GM12878 (cell line): ENCODE measurements at regions not wholly inside any gene's neighbourhood (a gene's known extent, or its start where the extent isn't known, plus 50 kb on each side); places are given as distances from the start of the nearest gene placed in this dataset.

ENCODE experiments used
- ATAC-seq: fragments of 200-7000 bp; cut with Tn5 transposase; 3 replicates; pipeline ENCODE4 v1.9.1; 2020; ENCODE audit warnings: mild to moderate bottlenecking, moderate library complexity
- BruUV-seq: library from RNA; stranded (reverse); fragments of 400-500 nt; replicated peaks from 2 replicates; lab custom pipeline; 2021; lab: Mats Ljungman, UMichigan
- CTCF ChIA-PET: fragments of 300-600 bp; sonication (Branson Sonifier 250); formaldehyde crosslinking; extraction: SDS; loops from one replicate; lab custom pipeline; 2021; ENCODE audit warnings: inconsistent platforms; lab: Yijun Ruan, JAX
- POLR2A ChIA-PET: fragments of 350-600 bp; formaldehyde crosslinking; extraction: SDS; loops from one replicate; lab custom pipeline; 2021; ENCODE audit warnings: inconsistent platforms; lab: Charles Lee
- RAD21 ChIA-PET: fragments of 300-600 bp; sonication (Branson Sonifier 250); formaldehyde crosslinking; loops from one replicate; lab custom pipeline; 2023; ENCODE audit warnings: antibody characterized with exemption; ENCODE audit not compliant: unreplicated experiment; lab: Charles Lee
- SMC1A ChIA-PET: fragments of 300-600 bp; sonication (Branson Sonifier 250); formaldehyde crosslinking; loops from one replicate; lab custom pipeline; 2023; ENCODE audit not compliant: unreplicated experiment, uncharacterized antibody; lab: Charles Lee
- DNase-seq: peaks from one replicate; pipeline ENCODE4 v3.0.0-alpha.2; 2011; ENCODE audit warnings: low read depth, low spot score
- FAIRE-seq: peaks from 3 replicates; lab custom pipeline; 2011; peaks lifted over from hg19 to GRCh38; lab: Jason Lieb, UNC
- H2AFZ ChIP-seq: 2 replicates; pipeline ENCODE4 v1.6.0; 2011; ENCODE audit warnings: low read depth, low read length, control low read depth; ENCODE audit not compliant: control insufficient read depth
- H3K27ac ChIP-seq: 2 replicates; pipeline ENCODE4 v1.5.1; 2011; ENCODE audit warnings: control low read depth; ENCODE audit not compliant: control insufficient read depth, insufficient read depth
- H3K27me3 ChIP-seq, 2 experiments: replicated peaks in 1 of 2; 2 replicates each; pipeline versions ENCODE4 v1.6.0 to v1.6.1; 2011; ENCODE audit warnings: low read length in 1 of 2; ENCODE audit not compliant: control insufficient read depth in 2 of 2, insufficient read depth in 2 of 2
- H3K36me3 ChIP-seq, 2 experiments: 2 replicates each; pipeline ENCODE4 v1.5.1; 2011; ENCODE audit warnings: low read length in 1 of 2; ENCODE audit not compliant: control insufficient read depth in 2 of 2, insufficient read depth in 2 of 2
- H3K4me1 ChIP-seq: 2 replicates; pipeline ENCODE4 v1.6.1; 2011; ENCODE audit warnings: mild to moderate bottlenecking, low read length, moderate library complexity, mixed read lengths; ENCODE audit not compliant: control insufficient read depth, insufficient read depth
- H3K4me2 ChIP-seq: 2 replicates; pipeline ENCODE4 v1.6.0; 2011; ENCODE audit warnings: control low read depth; ENCODE audit not compliant: control insufficient read depth, insufficient read depth
- H3K4me3 ChIP-seq: fragments of 200-600 bp; sonication (generic); 2 replicates; pipeline ENCODE4 v1.5.1; 2016
- H3K79me2 ChIP-seq: 2 replicates; pipeline ENCODE4 v1.6.0; 2011; ENCODE audit warnings: low read length; ENCODE audit not compliant: control insufficient read depth, insufficient read depth
- H3K9ac ChIP-seq: 2 replicates; pipeline ENCODE4 v1.8.0; 2011; ENCODE audit warnings: low read length, control low read depth, mixed read lengths; ENCODE audit not compliant: control insufficient read depth, insufficient read depth
- H3K9me3 ChIP-seq: replicated peaks from 3 replicates; pipeline ENCODE4 v1.5.1; 2011; ENCODE audit warnings: mild to moderate bottlenecking, low read length; ENCODE audit not compliant: control insufficient read depth, insufficient read depth
- H4K20me1 ChIP-seq: 2 replicates; pipeline ENCODE4 v1.6.0; 2011; ENCODE audit not compliant: control insufficient read depth, insufficient read depth
- ETV6 ChIP-seq, 2 experiments: fragments of 450-650 bp in 1 of 2; IDR thresholded peaks in 1 of 2; conservative IDR thresholded peaks in 1 of 2; 2 replicates each; pipeline ENCODE4 v1.6.1; 2014; ENCODE audit warnings: antibody characterized with exemption in 1 of 2, borderline replicate concordance in 1 of 2, low read depth in 1 of 2, mild to moderate bottlenecking in 1 of 2, moderate library complexity in 1 of 2
- EZH2 ChIP-seq: IDR thresholded peaks from 2 replicates; pipeline ENCODE4 v1.6.1; 2012; ENCODE audit warnings: low read depth, mild to moderate bottlenecking, control low read depth, inconsistent platforms, low read length, borderline replicate concordance; ENCODE audit not compliant: control insufficient read depth
- FOXK2 ChIP-seq: fragments of 450-650 bp; IDR thresholded peaks from 2 replicates; pipeline ENCODE4 v1.6.1; 2017; ENCODE audit warnings: mild to moderate bottlenecking, moderate library complexity
- GABPA ChIP-seq: IDR thresholded peaks from 2 replicates; pipeline ENCODE4 v1.6.1; 2014; ENCODE audit warnings: antibody characterized with exemption, low read depth, mild to moderate bottlenecking, inconsistent platforms
- IKZF2 ChIP-seq, 2 experiments: fragments of 450-650 bp; IDR thresholded peaks; 2 replicates each; pipeline ENCODE4 v1.6.1; 2017; ENCODE audit warnings: mild to moderate bottlenecking in 2 of 2, moderate library complexity in 2 of 2
- LARP7 ChIP-seq: fragments of 450-650 bp; IDR thresholded peaks from 2 replicates; pipeline ENCODE4 v1.6.1; 2017; ENCODE audit warnings: mild to moderate bottlenecking
- SPI1 ChIP-seq: IDR thresholded peaks from 2 replicates; pipeline ENCODE4 v1.6.1; 2011; ENCODE audit warnings: low read depth, mild to moderate bottlenecking, low read length, moderate library complexity, borderline replicate concordance; ENCODE audit not compliant: insufficient read depth
- SRF ChIP-seq, 2 experiments: IDR thresholded peaks; 2 replicates each; pipeline ENCODE4 v1.6.1; 2011; ENCODE audit warnings: low read depth in 2 of 2, low read length in 2 of 2, mild to moderate bottlenecking in 1 of 2, moderate library complexity in 1 of 2
- YBX1 ChIP-seq: fragments of 450-650 bp; IDR thresholded peaks from 2 replicates; pipeline ENCODE4 v1.6.1; 2016; ENCODE audit warnings: antibody characterized with exemption
- ZBTB33 ChIP-seq: fragments of 450-650 bp; IDR thresholded peaks from 2 replicates; pipeline ENCODE4 v1.6.1; 2017; ENCODE audit warnings: mild to moderate bottlenecking
- WGBS: methylation state at CpG from one replicate; pipeline ENCODE4 v1.1.6; 2016; ENCODE audit warnings: low lambda C conversion rate; ENCODE audit not compliant: insufficient replicate concordance, insufficient coverage; ENCODE audit errors: missing lambda C conversion rate; 5-methylcytosine and 5-hydroxymethylcytosine counted together
- in situ Hi-C: fragments of 300-500 bp; cut with MboI; formaldehyde crosslinking; loops from 9 replicates; pipeline ENCODE4 v1.14.3; 2018; ENCODE audit warnings: mixed read lengths
- intact Hi-C: fragments of 100-400 bp; cut with micrococcal nuclease; formaldehyde crosslinking; loops from one replicate; pipeline ENCODE4 v1.14.2; 2022; ENCODE audit not compliant: unreplicated experiment
- TF ChIP-seq, protein P1 (sequence below): fragments of 450-650 bp; IDR thresholded peaks from 2 replicates; pipeline ENCODE4 v1.6.1; 2017; ENCODE audit warnings: mild to moderate bottlenecking, low read depth, inconsistent platforms; ENCODE audit not compliant: poor library complexity, severe bottlenecking
- TF ChIP-seq, protein P2 (sequence below): IDR thresholded peaks from 2 replicates; pipeline ENCODE4 v1.6.1; 2011; ENCODE audit warnings: low read depth, low read length, improper control_type of control experiment, borderline replicate concordance

DNA sequence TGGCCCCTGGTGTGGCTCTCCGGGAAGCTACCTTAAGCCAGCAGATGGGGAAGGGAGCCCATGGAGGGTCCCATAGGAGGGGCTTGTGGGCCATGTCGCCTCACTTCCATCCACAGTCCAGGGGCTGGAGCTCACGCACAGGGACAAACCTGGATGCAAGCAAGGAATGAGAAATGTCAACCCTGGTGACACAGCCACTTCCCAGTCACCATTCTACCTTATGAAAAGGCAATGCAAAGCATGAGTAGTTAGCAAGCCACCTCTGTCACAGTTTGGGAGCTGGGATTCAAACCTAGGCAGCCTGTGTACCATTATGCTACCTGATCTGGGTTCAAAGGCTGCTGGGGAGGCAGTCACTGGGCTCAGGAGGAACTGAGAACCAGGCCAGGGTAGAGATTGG lies 170.0 kb upstream of the KLHL29 start:
- no peak overlapping the region for H3K4me3 ChIP-seq
- ChIA-PET RAD21 (no interaction called here), SMC1A (no interaction called here), CTCF (interaction anchor here (1.2 kb wide), 1 partner anchor 16 kb away, joined by 4 read pairs; no protein-coding TSS in a partner anchor), POLR2A (no interaction called here)
- no peaks in the 10 kb centered on the region for H3K9me3 ChIP-seq
- no peaks in the 10 kb centered on the region; a peak in 1 of 4 replicates for H3K27me3 ChIP-seq
- no peak for TF ChIP-seq GABPA
- no peak for TF ChIP-seq SPI1
- TF ChIP-seq IKZF2 (IDR thresholded peaks at IDR 0.05) = no peak
- no peak for TF ChIP-seq YBX1
- TF ChIP-seq, protein P1, sequence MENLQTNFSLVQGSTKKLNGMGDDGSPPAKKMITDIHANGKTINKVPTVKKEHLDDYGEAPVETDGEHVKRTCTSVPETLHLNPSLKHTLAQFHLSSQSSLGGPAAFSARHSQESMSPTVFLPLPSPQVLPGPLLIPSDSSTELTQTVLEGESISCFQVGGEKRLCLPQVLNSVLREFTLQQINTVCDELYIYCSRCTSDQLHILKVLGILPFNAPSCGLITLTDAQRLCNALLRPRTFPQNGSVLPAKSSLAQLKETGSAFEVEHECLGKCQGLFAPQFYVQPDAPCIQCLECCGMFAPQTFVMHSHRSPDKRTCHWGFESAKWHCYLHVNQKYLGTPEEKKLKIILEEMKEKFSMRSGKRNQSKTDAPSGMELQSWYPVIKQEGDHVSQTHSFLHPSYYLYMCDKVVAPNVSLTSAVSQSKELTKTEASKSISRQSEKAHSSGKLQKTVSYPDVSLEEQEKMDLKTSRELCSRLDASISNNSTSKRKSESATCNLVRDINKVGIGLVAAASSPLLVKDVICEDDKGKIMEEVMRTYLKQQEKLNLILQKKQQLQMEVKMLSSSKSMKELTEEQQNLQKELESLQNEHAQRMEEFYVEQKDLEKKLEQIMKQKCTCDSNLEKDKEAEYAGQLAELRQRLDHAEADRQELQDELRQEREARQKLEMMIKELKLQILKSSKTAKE = no peak
- no peak for TF ChIP-seq ZBTB33
- no peak for TF ChIP-seq EZH2
- TF ChIP-seq, protein P2, sequence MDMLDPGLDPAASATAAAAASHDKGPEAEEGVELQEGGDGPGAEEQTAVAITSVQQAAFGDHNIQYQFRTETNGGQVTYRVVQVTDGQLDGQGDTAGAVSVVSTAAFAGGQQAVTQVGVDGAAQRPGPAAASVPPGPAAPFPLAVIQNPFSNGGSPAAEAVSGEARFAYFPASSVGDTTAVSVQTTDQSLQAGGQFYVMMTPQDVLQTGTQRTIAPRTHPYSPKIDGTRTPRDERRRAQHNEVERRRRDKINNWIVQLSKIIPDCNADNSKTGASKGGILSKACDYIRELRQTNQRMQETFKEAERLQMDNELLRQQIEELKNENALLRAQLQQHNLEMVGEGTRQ = no peak
- no peak for TF ChIP-seq LARP7
- no peak for TF ChIP-seq SRF (IDR thresholded peaks at IDR 0.05; ENCODE audit: low read depth in 2 of 2, low read length in 2 of 2)
- no peak for TF ChIP-seq FOXK2
- TF ChIP-seq ETV6 (conservative IDR thresholded peaks at IDR 0.05 in 1 of 2, IDR thresholded peaks at IDR 0.05 in 1 of 2; ENCODE audit: borderline replicate concordance in 1 of 2, low read depth in 1 of 2) = no peak
- H4K20me1 ChIP-seq = no peaks in the 10 kb centered on the region
- intact Hi-C loops (no loop called here), in situ Hi-C loops (no loop called here)
- H3K9ac ChIP-seq = no peak overlapping the region
- WGBS = 23% methylated on average over 3 of the region's 3 CpGs
- H3K36me3 ChIP-seq = no peaks in the 10 kb centered on the region
- no TSS peak for BruUV-seq
- no peak for FAIRE-seq
- ATAC-seq = no peak
- no peaks in the 10 kb centered on the region for H3K4me1 ChIP-seq
- no peak overlapping the region for H3K4me2 ChIP-seq
- H2AFZ ChIP-seq = no peak overlapping the region
- no peaks in the 10 kb centered on the region for H3K79me2 ChIP-seq
- no peak overlapping the region for H3K27ac ChIP-seq
- DNase-seq = no peak
